ENCODE measurements at regions not wholly inside any gene's neighbourhood (a gene's known extent, or its start where the extent isn't known, plus 50 kb on each side); places are given as distances from the start of the nearest gene placed in this dataset.

GRCh38 chr21:28867401-28867800 lies 125.3 kb downstream of the LTN1 start:
- TF ChIP-seq CTCF (IDR thresholded peaks at IDR 0.05): no peak
- no peak for TF ChIP-seq POLR2A (IDR thresholded peaks at IDR 0.05)
